ENCODE measurements at regions not wholly inside any gene's neighbourhood (a gene's known extent, or its start where the extent isn't known, plus 50 kb on each side); places are given as distances from the start of the nearest gene placed in this dataset.
"Not testable (repeated sequence)": the region's sequence is repeated elsewhere in the genome, so short reads cannot be mapped to it uniquely, and the experiment has no call there.

GRCh38 chr7:112942125-112942524 lies 144.5 kb downstream of the GPR85 start:
- H2AK5ac ChIP-seq (ENCODE audit: low read depth, low read length); POLR2A ChIA-PET (ENCODE audit: partially characterized antibody); H2BK12ac ChIP-seq (ENCODE audit: low read depth, low read length); H4K20me1 ChIP-seq (replicated peaks in 1 of 2; ENCODE audit: control insufficient read depth in 1 of 2, insufficient read depth in 2 of 2, low read length in 2 of 2); CTCF ChIA-PET (ENCODE audit: partially characterized antibody); H3K23ac ChIP-seq (ENCODE audit: insufficient read length); H3K4me3 ChIP-seq (ENCODE audit: extremely low read depth in 1 of 4, insufficient read depth in 2 of 4, low read depth in 3 of 4, low read length in 4 of 4); H3K27ac ChIP-seq (ENCODE audit: low read depth, low read length); H4K5ac ChIP-seq (ENCODE audit: insufficient read length, low read depth, low read length); H2BK5ac ChIP-seq (ENCODE audit: low read depth, low read length); H3K14ac ChIP-seq (ENCODE audit: insufficient read length); H3K9me3 ChIP-seq (ENCODE audit: insufficient read depth in 2 of 2, low read depth in 1 of 2, low read length in 1 of 2); H3K18ac ChIP-seq (ENCODE audit: extremely low read depth, low read length); H3K79me1 ChIP-seq (ENCODE audit: low read depth, low read length); H2BK15ac ChIP-seq (ENCODE audit: low read length); H4K8ac ChIP-seq (ENCODE audit: extremely low read depth, insufficient read depth, low read length); H3K4me2 ChIP-seq (ENCODE audit: insufficient read depth in 1 of 2, low read depth in 2 of 2, low read length in 2 of 2); H3K23me2 ChIP-seq (ENCODE audit: low read depth, low read length); H3K9ac ChIP-seq (replicated peaks in 1 of 4; ENCODE audit: extremely low read depth in 1 of 4, low read depth in 3 of 4, low read length in 3 of 4); H2AFZ ChIP-seq (ENCODE audit: low read length); H3K36me3 ChIP-seq (ENCODE audit: control insufficient read depth in 2 of 4, insufficient read depth in 4 of 4, low read length in 3 of 4); H3K4me1 ChIP-seq (replicated peaks in 1 of 4; ENCODE audit: control insufficient read depth in 3 of 4, insufficient read depth in 4 of 4, low read length in 3 of 4); H3K4ac ChIP-seq (replicated peaks; ENCODE audit: insufficient read length, low read depth, low read length); H4K91ac ChIP-seq (replicated peaks; ENCODE audit: insufficient read length, low read length); H2BK120ac ChIP-seq (replicated peaks; ENCODE audit: low read depth, low read length); DNase-seq (ENCODE audit: low read depth in 1 of 2, low spot score in 2 of 2); H3K56ac ChIP-seq (replicated peaks; ENCODE audit: insufficient read length, low read depth, low read length); H2BK20ac ChIP-seq (ENCODE audit: low read length); FAIRE-seq; H3K27me3 ChIP-seq (replicated peaks in 1 of 4; ENCODE audit: control insufficient read depth in 3 of 4, extremely low read depth in 1 of 4, insufficient read depth in 3 of 4, low read length in 3 of 4): not testable (repeated sequence)
- H3K79me2 ChIP-seq (ENCODE audit: control insufficient read depth in 1 of 2, insufficient read depth in 2 of 2, low read length in 2 of 2), result peaks cover 0 to 17% of the 10 kb centered on the region in 2 experiments; a peak in 2 of 4 replicates
- WGBS, 2 experiments (ENCODE audit: extremely low coverage in 1 of 2, insufficient coverage in 1 of 2, insufficient read length in 1 of 2, insufficient replicate concordance in 2 of 2, low coverage in 1 of 2, low lambda C conversion rate in 2 of 2, missing lambda C conversion rate in 1 of 2), result 90% methylated on average over 6 of the region's 6 CpGs; no CpG with 5 or more reads in 1 of the 2 experiments
